H9 (cell line): ENCODE measurements at regions not wholly inside any gene's neighbourhood (a gene's known extent, or its start where the extent isn't known, plus 50 kb on each side); places are given as distances from the start of the nearest gene placed in this dataset.

Experiments
- DNase-seq: peaks from one replicate; pipeline ENCODE4 v3.0.0-alpha.2; 2017
- H2AFZ ChIP-seq: one replicate; pipeline ENCODE4 v1.6.1; 2013; ENCODE audit warnings: mild to moderate bottlenecking, low read length, control low read depth, moderate library complexity
- H2AK5ac ChIP-seq: 2 replicates; pipeline ENCODE4 v1.6.1; 2013; ENCODE audit warnings: low read length, control low read depth, mixed read lengths; ENCODE audit not compliant: insufficient read length
- H2BK120ac ChIP-seq: one replicate; pipeline ENCODE4 v1.6.1; 2013; ENCODE audit warnings: low read depth, mild to moderate bottlenecking, low read length, control low read depth, inconsistent platforms; ENCODE audit not compliant: poor library complexity, severe bottlenecking
- H2BK12ac ChIP-seq: 2 replicates; pipeline ENCODE4 v1.6.1; 2013; ENCODE audit warnings: low read length, control low read depth, mixed read lengths, low read depth; ENCODE audit not compliant: insufficient read length
- H2BK15ac ChIP-seq: 2 replicates; pipeline ENCODE4 v1.6.1; 2013; ENCODE audit warnings: low read depth, low read length, control low read depth
- H2BK20ac ChIP-seq: one replicate; pipeline ENCODE4 v1.6.1; 2013; ENCODE audit warnings: low read depth, mild to moderate bottlenecking, low read length, control low read depth, inconsistent platforms; ENCODE audit not compliant: poor library complexity, severe bottlenecking
- H2BK5ac ChIP-seq: 2 replicates; pipeline ENCODE4 v1.6.1; 2013; ENCODE audit warnings: low read length, control low read depth, mixed read lengths; ENCODE audit not compliant: insufficient read length
- H3K14ac ChIP-seq: 2 replicates; pipeline ENCODE4 v1.6.1; 2013; ENCODE audit warnings: low read length, control low read depth; ENCODE audit not compliant: insufficient read depth
- H3K18ac ChIP-seq: 2 replicates; pipeline ENCODE4 v1.6.1; 2013; ENCODE audit warnings: low read depth, mild to moderate bottlenecking, mixed read lengths, low read length, control low read depth; ENCODE audit not compliant: insufficient read length
- H3K23ac ChIP-seq: 2 replicates; pipeline ENCODE4 v1.6.1; 2013; ENCODE audit warnings: low read length, control low read depth, mixed read lengths, low read depth; ENCODE audit not compliant: insufficient read length
- H3K23me2 ChIP-seq: 2 replicates; pipeline ENCODE4 v1.6.1; 2013; ENCODE audit warnings: low read depth, mild to moderate bottlenecking, mixed read lengths, low read length, control low read depth; ENCODE audit not compliant: insufficient read length, poor library complexity, severe bottlenecking
- H3K27ac ChIP-seq: 2 replicates; pipeline ENCODE4 v1.5.1; 2013; ENCODE audit warnings: low read length, control low read depth, mixed read lengths, low read depth; ENCODE audit not compliant: insufficient read length
- H3K27me3 ChIP-seq: 2 replicates; pipeline ENCODE4 v1.6.1; 2013; ENCODE audit warnings: low read length, control low read depth, inconsistent platforms; ENCODE audit not compliant: insufficient read depth
- H3K4ac ChIP-seq: 2 replicates; pipeline ENCODE4 v1.6.1; 2013; ENCODE audit warnings: low read depth, mild to moderate bottlenecking, control low read depth, inconsistent platforms, low read length, moderate library complexity
- H3K4me1 ChIP-seq: 2 replicates; pipeline ENCODE4 v1.6.1; 2013; ENCODE audit warnings: low read length, control low read depth, inconsistent platforms; ENCODE audit not compliant: insufficient read depth
- H3K4me2 ChIP-seq: 2 replicates; pipeline ENCODE4 v1.6.1; 2013; ENCODE audit warnings: low read length, control low read depth, mixed read lengths; ENCODE audit not compliant: insufficient read length, insufficient read depth
- H3K56ac ChIP-seq: 2 replicates; pipeline ENCODE4 v1.6.1; 2013; ENCODE audit warnings: low read depth, mild to moderate bottlenecking, mixed read lengths, low read length, control low read depth; ENCODE audit not compliant: insufficient read length
- H3K79me1 ChIP-seq: 2 replicates; pipeline ENCODE4 v1.6.1; 2013; ENCODE audit warnings: low read depth, mild to moderate bottlenecking, moderate library complexity, low read length, control low read depth, inconsistent platforms; ENCODE audit not compliant: insufficient read depth, poor library complexity, severe bottlenecking
- H3K79me2 ChIP-seq: 2 replicates; pipeline ENCODE4 v1.6.1; 2013; ENCODE audit warnings: low read length, control low read depth, inconsistent platforms; ENCODE audit not compliant: insufficient read depth
- H3K9ac ChIP-seq: 2 replicates; pipeline ENCODE4 v1.6.1; 2013; ENCODE audit warnings: low read length, control low read depth, mixed read lengths; ENCODE audit not compliant: insufficient read length; ENCODE audit errors: extremely low read depth
- H3K9me3 ChIP-seq: one replicate; pipeline ENCODE4 v1.6.1; 2013; ENCODE audit warnings: low read depth, low read length, inconsistent platforms; ENCODE audit not compliant: control insufficient read depth
- H3T11ph ChIP-seq: one replicate; pipeline ENCODE4 v1.6.1; 2013; ENCODE audit warnings: mild to moderate bottlenecking, low read length, control low read depth, inconsistent platforms
- H4K20me1 ChIP-seq: one replicate; pipeline ENCODE4 v1.6.1; 2013; ENCODE audit not compliant: control insufficient read depth, insufficient read length, insufficient read depth
- H4K5ac ChIP-seq: 2 replicates; pipeline ENCODE4 v1.6.1; 2013; ENCODE audit warnings: low read depth, mild to moderate bottlenecking, mixed read lengths, low read length, control low read depth; ENCODE audit not compliant: insufficient read length
- H4K8ac ChIP-seq: replicated peaks from 2 replicates; pipeline ENCODE4 v1.6.1; 2013; ENCODE audit warnings: low read length, control low read depth, mixed read lengths, low read depth; ENCODE audit not compliant: insufficient read length
- H4K91ac ChIP-seq: 2 replicates; pipeline ENCODE4 v1.6.1; 2013; ENCODE audit warnings: low read depth, mild to moderate bottlenecking, moderate library complexity, mixed read lengths, low read length, control low read depth; ENCODE audit not compliant: insufficient read length
- H3K27ac Mint-ChIP-seq, 3 experiments: 2 replicates in 2 of 3; 3 replicates in 1 of 3; pipeline ENCODE4 v1.8.0; 2020 to 2021; ENCODE audit warnings: mixed read lengths in 3 of 3, mild to moderate bottlenecking in 1 of 3, moderate library complexity in 1 of 3
- H3K27me3 Mint-ChIP-seq: 2 replicates; pipeline ENCODE4 v1.8.0; 2021; ENCODE audit warnings: low read depth, mild to moderate bottlenecking, moderate library complexity, mixed read lengths
- H3K36me3 Mint-ChIP-seq, 3 experiments: 2 replicates in 2 of 3; 3 replicates in 1 of 3; pipeline ENCODE4 v1.8.0; 2020 to 2021; ENCODE audit warnings: low read depth in 3 of 3, mixed read lengths in 3 of 3; ENCODE audit not compliant: insufficient read depth in 1 of 3
- H3K4me1 Mint-ChIP-seq, 2 experiments: 2 replicates each; pipeline ENCODE4 v1.8.0; 2020; ENCODE audit warnings: mixed read lengths in 2 of 2
- H3K4me3 Mint-ChIP-seq, 2 experiments: 2 replicates in 1 of 2; 3 replicates in 1 of 2; pipeline ENCODE4 v1.8.0; 2020 to 2021; ENCODE audit warnings: mild to moderate bottlenecking in 2 of 2, mixed read lengths in 2 of 2, moderate library complexity in 1 of 2
- H3K9me3 Mint-ChIP-seq, 2 experiments: 2 replicates in 1 of 2; 3 replicates in 1 of 2; pipeline ENCODE4 v1.8.0; 2020; ENCODE audit warnings: mild to moderate bottlenecking in 2 of 2, mixed read lengths in 2 of 2, moderate library complexity in 1 of 2
- WGBS: extraction: QIAGEN DNeasy Blood & Tissue Kit; methylation state at CpG from one replicate; pipeline ENCODE4 v1.1.7; 2013; ENCODE audit warnings: missing lambda C conversion rate, low lambda C conversion rate, mixed read lengths; ENCODE audit not compliant: insufficient read length; ENCODE audit errors: extremely low coverage; 5-methylcytosine and 5-hydroxymethylcytosine counted together
- TF ChIP-seq, protein P1 (sequence below): fragments of 200-600 bp; sonication (generic); conservative IDR thresholded peaks from 3 replicates; pipeline ENCODE4 v1.8.0; 2021; ENCODE audit warnings: antibody characterized with exemption, mild to moderate bottlenecking

DNA sequence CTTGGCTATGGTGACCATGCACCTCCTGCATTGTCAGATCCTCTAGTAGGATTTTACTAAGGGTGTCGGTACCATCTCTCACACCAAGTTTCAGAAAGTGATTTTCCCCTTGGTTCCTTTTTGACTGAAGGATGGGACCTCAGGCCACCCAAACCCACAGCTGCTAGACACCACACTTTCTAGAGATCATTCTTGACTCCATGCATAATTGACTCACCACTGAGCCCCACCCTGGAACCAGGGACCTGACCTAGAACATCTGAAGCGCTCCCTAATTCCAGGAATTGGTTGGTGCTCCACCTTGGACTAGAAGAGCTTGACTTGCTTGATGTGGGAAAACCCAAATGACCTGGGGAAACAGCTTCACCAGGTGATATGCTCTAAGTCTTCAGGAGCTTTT lies 206.8 kb upstream of the EGLN3 start:
- no peaks in the 10 kb centered on the region; a peak in 1 of 7 replicates for H3K36me3 Mint-ChIP-seq
- WGBS = no CpG with 5 or more reads among the region's 2 CpGs

More for the DNA sequence above, 206.8 kb upstream of the EGLN3 start:
- H3K4me3 Mint-ChIP-seq = no peak overlapping the region
- H3T11ph ChIP-seq = no peak overlapping the region
- no peak overlapping the region for H2BK120ac ChIP-seq
- H3K14ac ChIP-seq = no peak overlapping the region
- no peak overlapping the region for H3K4ac ChIP-seq
- H3K18ac ChIP-seq = no peak overlapping the region
- no peak overlapping the region for H4K5ac ChIP-seq
- H3K4me2 ChIP-seq = no peak overlapping the region
- H4K91ac ChIP-seq = no peak overlapping the region
- no peaks in the 10 kb centered on the region for H3K23me2 ChIP-seq
- H2BK20ac ChIP-seq = no peak overlapping the region
- H2AK5ac ChIP-seq = no peak overlapping the region
- H2BK15ac ChIP-seq = no peak overlapping the region
- no peaks in the 10 kb centered on the region for H3K79me1 ChIP-seq
- no peaks in the 10 kb centered on the region for H3K9me3 ChIP-seq
- H3K4me1 ChIP-seq = no peaks in the 10 kb centered on the region
- H3K9me3 Mint-ChIP-seq = peaks cover 2 to 3% of the 10 kb centered on the region in 2 experiments; a peak in 2 of 5 replicates
- no peak overlapping the region for H3K23ac ChIP-seq
- H2BK12ac ChIP-seq = no peak overlapping the region
- H4K8ac ChIP-seq = no peak overlapping the region
- DNase-seq = no peak
- no peaks in the 10 kb centered on the region for H3K79me2 ChIP-seq
- H3K27ac ChIP-seq = no peak overlapping the region
- no peaks in the 10 kb centered on the region for H3K27me3 Mint-ChIP-seq
- no peaks in the 10 kb centered on the region for H4K20me1 ChIP-seq
- TF ChIP-seq, protein P1, sequence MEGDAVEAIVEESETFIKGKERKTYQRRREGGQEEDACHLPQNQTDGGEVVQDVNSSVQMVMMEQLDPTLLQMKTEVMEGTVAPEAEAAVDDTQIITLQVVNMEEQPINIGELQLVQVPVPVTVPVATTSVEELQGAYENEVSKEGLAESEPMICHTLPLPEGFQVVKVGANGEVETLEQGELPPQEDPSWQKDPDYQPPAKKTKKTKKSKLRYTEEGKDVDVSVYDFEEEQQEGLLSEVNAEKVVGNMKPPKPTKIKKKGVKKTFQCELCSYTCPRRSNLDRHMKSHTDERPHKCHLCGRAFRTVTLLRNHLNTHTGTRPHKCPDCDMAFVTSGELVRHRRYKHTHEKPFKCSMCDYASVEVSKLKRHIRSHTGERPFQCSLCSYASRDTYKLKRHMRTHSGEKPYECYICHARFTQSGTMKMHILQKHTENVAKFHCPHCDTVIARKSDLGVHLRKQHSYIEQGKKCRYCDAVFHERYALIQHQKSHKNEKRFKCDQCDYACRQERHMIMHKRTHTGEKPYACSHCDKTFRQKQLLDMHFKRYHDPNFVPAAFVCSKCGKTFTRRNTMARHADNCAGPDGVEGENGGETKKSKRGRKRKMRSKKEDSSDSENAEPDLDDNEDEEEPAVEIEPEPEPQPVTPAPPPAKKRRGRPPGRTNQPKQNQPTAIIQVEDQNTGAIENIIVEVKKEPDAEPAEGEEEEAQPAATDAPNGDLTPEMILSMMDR = no peak
- H2AFZ ChIP-seq = no peak overlapping the region
- H2BK5ac ChIP-seq = no peak overlapping the region
- H3K4me1 Mint-ChIP-seq = no peaks in the 10 kb centered on the region
- no peak overlapping the region for H3K56ac ChIP-seq
- no peak overlapping the region for H3K9ac ChIP-seq
- H3K27me3 ChIP-seq = no peaks in the 10 kb centered on the region
- no peak overlapping the region; a peak in 1 of 7 replicates for H3K27ac Mint-ChIP-seq
